PC-3 (cell line): ENCODE measurements at regions not wholly inside any gene's neighbourhood (a gene's known extent, or its start where the extent isn't known, plus 50 kb on each side); places are given as distances from the start of the nearest gene placed in this dataset.

ENCODE experiments used
- ATAC-seq: fragments of 200-7000 bp; cut with Tn5 transposase; 2 replicates; pipeline ENCODE4 v1.9.1; 2020; ENCODE audit warnings: mild to moderate bottlenecking, moderate library complexity
- BruUV-seq: library from RNA; stranded (reverse); fragments of 400-500 nt; replicated peaks from 2 replicates; lab custom pipeline; 2021; lab: Mats Ljungman, UMichigan
- CTCF ChIA-PET: fragments of 300-600 bp; sonication (Branson Sonifier 250); formaldehyde crosslinking; loops from one replicate; lab custom pipeline; 2022; ENCODE audit warnings: antibody characterized with exemption; lab: Charles Lee
- POLR2A ChIA-PET: fragments of 300-600 bp; sonication (Branson Sonifier 250); formaldehyde crosslinking; loops from one replicate; lab custom pipeline; 2022; ENCODE audit warnings: antibody characterized with exemption; ENCODE audit not compliant: unreplicated experiment; lab: Charles Lee
- DNase-seq: peaks from one replicate; pipeline ENCODE4 v3.0.0-alpha.2; 2015
- H2AFZ ChIP-seq: fragments of 300-600 bp; sonication (generic); 2 replicates; pipeline ENCODE4 v1.6.0; 2016; ENCODE audit warnings: antibody characterized with exemption, low read length
- H3F3A ChIP-seq: fragments of 300-600 bp; sonication (generic); one replicate; pipeline ENCODE4 v1.6.0; 2017; ENCODE audit warnings: antibody characterized with exemption, low read length, control low read depth, mild to moderate bottlenecking; ENCODE audit not compliant: unreplicated experiment
- H3K27ac ChIP-seq: fragments of 300-600 bp; sonication (generic); 2 replicates; pipeline ENCODE4 v1.5.1; 2016; ENCODE audit warnings: mild to moderate bottlenecking, low read length
- H3K27me3 ChIP-seq: fragments of 300-600 bp; sonication (generic); 2 replicates; pipeline ENCODE4 v1.6.1; 2016; ENCODE audit warnings: low read length, mixed read lengths
- H3K36me3 ChIP-seq: fragments of 300-600 bp; sonication (generic); 2 replicates; pipeline ENCODE4 v1.6.1; 2016; ENCODE audit warnings: low read depth, mixed run types, low read length, mixed read lengths
- H3K4me1 ChIP-seq: fragments of 300-600 bp; sonication (generic); 2 replicates; pipeline ENCODE4 v1.5.1; 2016; ENCODE audit warnings: low read length; ENCODE audit not compliant: insufficient read depth
- H3K4me2 ChIP-seq: fragments of 300-600 bp; sonication (generic); 2 replicates; pipeline ENCODE4 v1.6.0; 2016; ENCODE audit warnings: low read length
- H3K4me3 ChIP-seq: fragments of 300-600 bp; sonication (generic); 2 replicates; pipeline ENCODE4 v1.5.1; 2016; ENCODE audit warnings: mild to moderate bottlenecking, low read length, mixed read lengths
- H3K79me2 ChIP-seq: fragments of 300-600 bp; sonication (generic); 2 replicates; pipeline ENCODE4 v1.6.1; 2017; ENCODE audit warnings: low read length, mixed read lengths
- H3K9ac ChIP-seq: fragments of 300-600 bp; sonication (generic); 2 replicates; pipeline ENCODE4 v1.6.0; 2016; ENCODE audit warnings: mild to moderate bottlenecking, low read length
- H3K9me2 ChIP-seq: fragments of 300-600 bp; sonication (generic); replicated peaks from 2 replicates; pipeline ENCODE4 v1.6.1; 2016; ENCODE audit warnings: mixed run types, low read length, mixed read lengths
- H3K9me3 ChIP-seq: fragments of 300-600 bp; sonication (generic); 2 replicates; pipeline ENCODE4 v1.6.1; 2016; ENCODE audit warnings: low read length, mixed read lengths
- H4K20me1 ChIP-seq: fragments of 300-600 bp; sonication (generic); 2 replicates; pipeline ENCODE4 v1.6.1; 2016; ENCODE audit warnings: low read length, mixed read lengths
- EZH2 ChIP-seq: fragments of 300-600 bp; sonication (generic); IDR thresholded peaks from one replicate; pipeline ENCODE4 v1.6.1; 2017; ENCODE audit warnings: antibody characterized with exemption, mild to moderate bottlenecking, low read length; ENCODE audit not compliant: unreplicated experiment
- EZH2phosphoT487 ChIP-seq: fragments of 300-600 bp; sonication (generic); IDR thresholded peaks from 2 replicates; pipeline ENCODE4 v1.6.1; 2018; ENCODE audit warnings: mild to moderate bottlenecking, antibody characterized with exemption, low read length, borderline replicate concordance
- intact Hi-C: fragments of 100-400 bp; cut with micrococcal nuclease; formaldehyde crosslinking; loops from 2 replicates; pipeline ENCODE4 v1.9.0; 2023
- TF ChIP-seq, protein P1 (sequence below): fragments of 300-600 bp; sonication (generic); conservative IDR thresholded peaks from 2 replicates; pipeline ENCODE4 v1.5.1; 2017; ENCODE audit warnings: antibody characterized with exemption, low read depth, mild to moderate bottlenecking, low read length

DNA sequence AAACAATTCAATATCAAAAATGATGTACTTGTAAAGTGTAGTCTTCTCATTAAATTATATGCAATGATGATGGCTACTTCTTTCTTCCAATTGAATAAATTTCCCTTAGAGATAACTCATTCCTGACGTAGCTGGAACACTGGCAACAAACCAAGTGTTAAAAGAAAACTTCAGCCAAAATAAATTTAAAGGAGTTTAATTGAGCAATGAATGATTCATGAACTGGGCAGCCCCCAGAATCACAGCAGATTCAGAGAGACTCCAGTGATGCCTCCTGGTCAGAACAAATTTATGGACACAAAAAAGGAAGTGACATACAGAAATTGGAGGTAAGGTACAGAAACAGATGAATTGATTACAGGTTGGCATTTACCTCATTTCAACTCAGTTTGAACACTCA, 276.5 kb downstream of the DSC3 start:
- Histone ChIP-seq H4K20me1 (no peaks in the 10 kb centered on the region), H3K9me3 (no peaks in the 10 kb centered on the region), H3K27ac (no peak overlapping the region), H3K36me3 (no peaks in the 10 kb centered on the region), H3K27me3 (no peaks in the 10 kb centered on the region), H3K4me3 (no peak overlapping the region), H3K79me2 (no peaks in the 10 kb centered on the region), H3F3A (no peaks in the 10 kb centered on the region), H3K4me2 (no peak overlapping the region), H3K4me1 (no peaks in the 10 kb centered on the region), H2AFZ (no peak overlapping the region), H3K9me2 (no peaks in the 10 kb centered on the region), H3K9ac (no peak overlapping the region)
- no TSS peak for BruUV-seq
- TF ChIP-seq EZH2 (no peak), EZH2phosphoT487 (no peak)
- TF ChIP-seq, protein P1, sequence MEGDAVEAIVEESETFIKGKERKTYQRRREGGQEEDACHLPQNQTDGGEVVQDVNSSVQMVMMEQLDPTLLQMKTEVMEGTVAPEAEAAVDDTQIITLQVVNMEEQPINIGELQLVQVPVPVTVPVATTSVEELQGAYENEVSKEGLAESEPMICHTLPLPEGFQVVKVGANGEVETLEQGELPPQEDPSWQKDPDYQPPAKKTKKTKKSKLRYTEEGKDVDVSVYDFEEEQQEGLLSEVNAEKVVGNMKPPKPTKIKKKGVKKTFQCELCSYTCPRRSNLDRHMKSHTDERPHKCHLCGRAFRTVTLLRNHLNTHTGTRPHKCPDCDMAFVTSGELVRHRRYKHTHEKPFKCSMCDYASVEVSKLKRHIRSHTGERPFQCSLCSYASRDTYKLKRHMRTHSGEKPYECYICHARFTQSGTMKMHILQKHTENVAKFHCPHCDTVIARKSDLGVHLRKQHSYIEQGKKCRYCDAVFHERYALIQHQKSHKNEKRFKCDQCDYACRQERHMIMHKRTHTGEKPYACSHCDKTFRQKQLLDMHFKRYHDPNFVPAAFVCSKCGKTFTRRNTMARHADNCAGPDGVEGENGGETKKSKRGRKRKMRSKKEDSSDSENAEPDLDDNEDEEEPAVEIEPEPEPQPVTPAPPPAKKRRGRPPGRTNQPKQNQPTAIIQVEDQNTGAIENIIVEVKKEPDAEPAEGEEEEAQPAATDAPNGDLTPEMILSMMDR: no peak
- POLR2A ChIA-PET: no interaction called here
- DNase-seq (peak; percentile 5), ATAC-seq (no peak)
- intact Hi-C loops: no loop called here
- CTCF ChIA-PET: no interaction called here

DNA sequence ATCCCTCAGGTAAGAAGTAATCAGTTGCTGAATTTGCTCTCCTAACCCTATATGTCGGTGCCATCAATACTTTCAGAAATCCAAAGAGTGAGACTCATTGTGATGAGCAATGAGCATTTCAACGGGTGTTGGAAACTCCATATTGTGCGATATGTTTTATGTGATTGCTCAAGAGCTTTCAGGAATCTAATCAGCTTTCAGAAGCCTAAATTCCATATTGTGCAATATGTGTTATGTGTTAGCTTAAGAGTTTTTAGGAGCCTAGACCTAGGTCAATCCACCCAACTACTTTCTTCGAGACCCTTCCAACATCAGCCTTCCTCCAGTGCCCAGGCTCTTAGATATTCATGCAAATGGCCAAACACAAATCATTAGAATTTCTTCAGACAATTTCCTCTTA, 277.3 kb downstream of the DSC3 start:
- Histone ChIP-seq H3K27me3 (no peaks in the 10 kb centered on the region), H3K27ac (no peak overlapping the region), H4K20me1 (no peaks in the 10 kb centered on the region), H2AFZ (no peak overlapping the region), H3K4me1 (no peaks in the 10 kb centered on the region), H3K4me3 (no peak overlapping the region), H3K36me3 (no peaks in the 10 kb centered on the region), H3K9me2 (no peaks in the 10 kb centered on the region), H3K79me2 (no peaks in the 10 kb centered on the region), H3K9ac (no peak overlapping the region), H3F3A (no peaks in the 10 kb centered on the region), H3K9me3 (no peaks in the 10 kb centered on the region), H3K4me2 (no peak overlapping the region)
- DNase-seq (no peak), ATAC-seq (no peak)
- TF ChIP-seq, protein P1: no peak
- TF ChIP-seq EZH2 (no peak), EZH2phosphoT487 (no peak)
- CTCF ChIA-PET: no interaction called here
- intact Hi-C loops: no loop called here
- no TSS peak for BruUV-seq
- POLR2A ChIA-PET: no interaction called here

DNA sequence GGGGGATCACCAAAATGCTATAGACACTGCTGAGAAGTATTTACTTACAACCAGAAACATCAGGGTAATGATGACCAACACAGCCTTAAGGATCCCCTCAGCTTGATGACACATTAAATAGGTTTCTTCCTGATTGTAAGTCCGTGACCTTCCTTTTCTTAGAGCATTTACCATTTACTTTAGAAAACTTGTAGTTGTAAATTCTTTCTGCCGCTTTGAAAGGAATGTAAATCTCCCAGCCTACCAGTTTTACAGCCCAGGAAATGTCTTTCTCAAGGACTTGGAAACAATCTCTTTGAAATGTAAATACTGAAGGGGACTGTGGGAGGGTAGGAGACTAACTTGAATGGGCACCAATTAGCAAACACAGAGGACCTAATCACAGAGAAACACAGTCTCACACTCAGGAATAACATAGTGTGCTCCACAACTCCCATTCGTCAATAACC, 278.6 kb downstream of the DSC3 start:
- Histone ChIP-seq H3K9ac (no peak overlapping the region), H3K4me1 (no peaks in the 10 kb centered on the region), H3F3A (no peaks in the 10 kb centered on the region), H3K36me3 (no peaks in the 10 kb centered on the region), H3K4me2 (no peak overlapping the region), H3K79me2 (no peaks in the 10 kb centered on the region), H2AFZ (0 out of 2 replicates have a peak overlapping the region, but pooled peaks have one; percentile 19), H4K20me1 (no peaks in the 10 kb centered on the region), H3K27ac (no peak overlapping the region), H3K9me2 (no peaks in the 10 kb centered on the region), H3K4me3 (no peak overlapping the region), H3K27me3 (no peaks in the 10 kb centered on the region), H3K9me3 (no peaks in the 10 kb centered on the region)
- ATAC-seq (peak; percentile 61), DNase-seq (peak; percentile 11)
- ChIA-PET CTCF (interaction anchor here (0.6 kb wide), 1 partner anchor 155 kb away, joined by 3 read pairs; no protein-coding TSS in a partner anchor), POLR2A (no interaction called here)
- no TSS peak for BruUV-seq
- no peak for TF ChIP-seq EZH2phosphoT487
- TF ChIP-seq EZH2: no peak
- intact Hi-C loops: no loop called here
